Epithelial cell of proximal tubule (primary cell): ENCODE measurements at regions not wholly inside any gene's neighbourhood (a gene's known extent, or its start where the extent isn't known, plus 50 kb on each side); places are given as distances from the start of the nearest gene placed in this dataset.

Source experiments
- DNase-seq: peaks from one replicate; pipeline ENCODE4 v3.0.0-alpha.2; 2011; ENCODE audit warnings: low read depth
- H3K4me3 ChIP-seq: 2 replicates; pipeline ENCODE4 v1.5.1; 2011; ENCODE audit warnings: low read depth, mild to moderate bottlenecking, low read length
- CTCF ChIP-seq: conservative IDR thresholded peaks from 2 replicates; pipeline ENCODE4 v1.5.1; 2012; ENCODE audit warnings: low read depth, mild to moderate bottlenecking, low read length

DNA sequence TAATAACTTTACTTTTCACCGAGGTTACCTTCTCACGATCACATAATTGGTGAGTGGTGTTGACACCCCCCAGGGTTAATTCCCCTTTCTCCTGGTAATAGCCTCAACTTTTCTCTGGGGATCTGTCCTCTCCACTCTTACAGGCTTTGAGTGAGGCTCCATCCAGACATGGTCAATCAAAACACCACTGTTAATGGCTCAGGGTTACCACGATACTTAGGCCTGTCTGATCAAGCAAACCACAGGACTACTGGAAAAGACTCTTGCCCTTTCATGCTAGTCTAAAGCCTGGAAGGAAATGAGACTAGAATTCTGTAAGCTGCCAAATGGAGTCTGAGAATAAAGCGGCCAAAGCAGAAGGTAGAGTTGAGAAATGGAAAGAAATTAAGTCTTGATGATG, 56.5 kb upstream of the STT3B start:
- no peak overlapping the region for H3K4me3 ChIP-seq
- TF ChIP-seq CTCF = no peak
- no peak for DNase-seq

- no peak overlapping the region for H3K4me3 ChIP-seq
- DNase-seq = no peak
- no peak for TF ChIP-seq CTCF
Observed at GRCh38 chr3:31479431-31479830, 53.3 kb upstream of the STT3B start.

DNA sequence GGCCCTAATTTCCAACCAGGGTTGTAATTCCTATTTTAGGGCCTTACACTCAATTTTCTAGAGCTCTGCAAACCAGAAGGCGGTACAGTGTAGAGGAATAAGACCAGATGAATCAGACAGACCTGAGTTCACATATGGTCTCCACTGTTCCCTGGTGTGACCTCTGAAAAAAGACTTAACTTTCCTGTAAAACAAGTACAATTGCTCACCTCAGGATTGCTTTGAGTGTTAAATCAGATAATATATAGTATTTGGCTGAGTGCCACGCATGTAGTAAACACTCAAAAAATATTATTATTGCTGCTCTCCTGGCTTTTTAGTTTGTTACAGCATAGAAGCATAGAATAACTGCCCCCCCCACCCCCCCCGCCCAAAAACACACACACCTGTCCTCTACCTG, 51.0 kb upstream of the STT3B start:
- H3K4me3 ChIP-seq = no peak overlapping the region
- no peak for DNase-seq
- TF ChIP-seq CTCF = no peak

- no peak for DNase-seq
- no peak for TF ChIP-seq CTCF
- no peak overlapping the region for H3K4me3 ChIP-seq
Observed at GRCh38 chr3:31482493-31483200, 50.1 kb upstream of the STT3B start.
